Caco-2 (cell line): ENCODE measurements at regions not wholly inside any gene's neighbourhood (a gene's known extent, or its start where the extent isn't known, plus 50 kb on each side); places are given as distances from the start of the nearest gene placed in this dataset.

ENCODE experiments used
- BruUV-seq: library from RNA; stranded (reverse); fragments of 400-500 nt; replicated peaks from 2 replicates; lab custom pipeline; 2021; lab: Mats Ljungman, UMichigan
- CTCF ChIA-PET: fragments of 300-600 bp; sonication (Branson Sonifier 250); formaldehyde crosslinking; loops from one replicate; lab custom pipeline; 2022; ENCODE audit warnings: antibody characterized with exemption; lab: Charles Lee
- POLR2A ChIA-PET: fragments of 300-600 bp; sonication (Branson Sonifier 250); formaldehyde crosslinking; loops from one replicate; lab custom pipeline; 2022; ENCODE audit warnings: antibody characterized with exemption; lab: Charles Lee
- DNase-seq, 2 experiments: peaks; one replicate each; pipeline versions ENCODE4 v3.0.0 to v3.0.0-alpha.2; 2020 to 2022
- H3K27me3 ChIP-seq: replicated peaks from 2 replicates; pipeline ENCODE4 v1.6.0; 2011; ENCODE audit warnings: low read length; ENCODE audit not compliant: control insufficient read depth, insufficient read depth
- H3K36me3 ChIP-seq: 2 replicates; pipeline ENCODE4 v1.5.1; 2011; ENCODE audit warnings: low read length; ENCODE audit not compliant: control insufficient read depth, insufficient read depth
- H3K4me1 ChIP-seq: fragments of 250-450 bp; sonication (Bioruptor Pico); 2 replicates; pipeline ENCODE4 v1.5.1; 2020; ENCODE audit warnings: mild to moderate bottlenecking
- H3K4me3 ChIP-seq: 2 replicates; pipeline ENCODE4 v1.5.1; 2011; ENCODE audit warnings: low read depth, mild to moderate bottlenecking, control low read depth, low read length
- H3K9me3 ChIP-seq: fragments of 250-450 bp; sonication (Bioruptor Pico); 2 replicates; pipeline ENCODE4 v1.5.1; 2020; ENCODE audit warnings: mild to moderate bottlenecking, moderate library complexity
- H3K27ac Mint-ChIP-seq: one replicate; pipeline ENCODE4 v1.8.0; 2022; ENCODE audit warnings: mixed read lengths; ENCODE audit not compliant: unreplicated experiment
- H3K27me3 Mint-ChIP-seq: one replicate; pipeline ENCODE4 v1.8.0; 2022; ENCODE audit warnings: mixed read lengths; ENCODE audit not compliant: insufficient read depth, unreplicated experiment
- H3K36me3 Mint-ChIP-seq: one replicate; pipeline ENCODE4 v1.8.0; 2022; ENCODE audit warnings: mild to moderate bottlenecking, mixed read lengths; ENCODE audit not compliant: insufficient read depth, unreplicated experiment
- H3K4me1 Mint-ChIP-seq: one replicate; pipeline ENCODE4 v1.8.0; 2022; ENCODE audit warnings: low read depth, mixed read lengths; ENCODE audit not compliant: unreplicated experiment
- H3K4me3 Mint-ChIP-seq: one replicate; pipeline ENCODE4 v1.8.0; 2022; ENCODE audit warnings: mild to moderate bottlenecking, moderate library complexity, mixed read lengths; ENCODE audit not compliant: unreplicated experiment
- H3K9me3 Mint-ChIP-seq: one replicate; pipeline ENCODE4 v1.8.0; 2022; ENCODE audit warnings: mixed read lengths; ENCODE audit not compliant: unreplicated experiment
- CTCF ChIP-seq, 2 experiments: fragments of 200-600 bp in 1 of 2; IDR thresholded peaks; 1 replicate in 1 of 2; 2 replicates in 1 of 2; pipeline versions ENCODE4 v1.5.1 to v1.8.0; 2011 to 2022; ENCODE audit warnings: antibody characterized with exemption in 1 of 2, control low read depth in 1 of 2, inconsistent platforms in 1 of 2, low read depth in 1 of 2, low read length in 1 of 2, mild to moderate bottlenecking in 1 of 2, moderate library complexity in 1 of 2; ENCODE audit not compliant: insufficient read depth in 1 of 2, severe bottlenecking in 1 of 2, unreplicated experiment in 1 of 2
- intact Hi-C: fragments of 100-400 bp; cut with micrococcal nuclease; formaldehyde crosslinking; loops from one replicate; pipeline ENCODE4 v1.10.0; 2022; ENCODE audit not compliant: unreplicated experiment

GRCh38 chr9:84501587-84501986 is 161.0 kb upstream of the SLC28A3 start:
- Mint-ChIP-seq H3K9me3 (no peaks in the 10 kb centered on the region), H3K27ac (no peak overlapping the region), H3K4me1 (no peaks in the 10 kb centered on the region), H3K36me3 (no peaks in the 10 kb centered on the region), H3K4me3 (no peak overlapping the region), H3K27me3 (no peaks in the 10 kb centered on the region)
- intact Hi-C loops: no loop called here
- H3K9me3 ChIP-seq: no peaks in the 10 kb centered on the region
- TF ChIP-seq CTCF (IDR thresholded peaks at IDR 0.05; ENCODE audit: insufficient read depth in 1 of 2, low read depth in 1 of 2, low read length in 1 of 2, severe bottlenecking in 1 of 2, unreplicated experiment in 1 of 2): no peak
- DNase-seq: no peak
- no TSS peak for BruUV-seq
- H3K27me3 ChIP-seq: no peaks in the 10 kb centered on the region
- H3K4me1 ChIP-seq: no peaks in the 10 kb centered on the region
- H3K4me3 ChIP-seq: no peak overlapping the region
- CTCF ChIA-PET: no interaction called here
- POLR2A ChIA-PET: no interaction called here
- no peaks in the 10 kb centered on the region for H3K36me3 ChIP-seq

- BruUV-seq: no TSS peak
- Mint-ChIP-seq H3K27ac (no peak overlapping the region), H3K36me3 (no peaks in the 10 kb centered on the region), H3K4me1 (no peaks in the 10 kb centered on the region), H3K4me3 (no peak overlapping the region), H3K27me3 (no peaks in the 10 kb centered on the region), H3K9me3 (no peaks in the 10 kb centered on the region)
- ChIA-PET CTCF (no interaction called here), POLR2A (no interaction called here)
- no peaks in the 10 kb centered on the region for H3K27me3 ChIP-seq
- DNase-seq: no peak
- no peak for TF ChIP-seq CTCF (IDR thresholded peaks at IDR 0.05; ENCODE audit: insufficient read depth in 1 of 2, low read depth in 1 of 2, low read length in 1 of 2, severe bottlenecking in 1 of 2, unreplicated experiment in 1 of 2)
- intact Hi-C loops: no loop called here
- no peaks in the 10 kb centered on the region for H3K4me1 ChIP-seq
- no peaks in the 10 kb centered on the region for H3K9me3 ChIP-seq
- H3K4me3 ChIP-seq: no peak overlapping the region
- no peaks in the 10 kb centered on the region for H3K36me3 ChIP-seq
These were observed 161.5 kb upstream of the SLC28A3 start for GRCh38 chr9:84502066-84502465.

GRCh38 chr9:84504360-84504759 is 163.8 kb upstream of the SLC28A3 start:
- DNase-seq: no peak
- H3K36me3 Mint-ChIP-seq: no peaks in the 10 kb centered on the region
- Histone ChIP-seq H3K4me1 (no peaks in the 10 kb centered on the region), H3K9me3 (no peaks in the 10 kb centered on the region), H3K27me3 (no peaks in the 10 kb centered on the region), H3K4me3 (no peak overlapping the region), H3K36me3 (no peaks in the 10 kb centered on the region)
- POLR2A ChIA-PET: no interaction called here
- H3K9me3 Mint-ChIP-seq: no peaks in the 10 kb centered on the region
- CTCF ChIA-PET: no interaction called here
- intact Hi-C loops: no loop called here
- H3K27me3 Mint-ChIP-seq: no peaks in the 10 kb centered on the region
- H3K4me3 Mint-ChIP-seq: no peak overlapping the region
- no peak for TF ChIP-seq CTCF (IDR thresholded peaks at IDR 0.05; ENCODE audit: insufficient read depth in 1 of 2, low read depth in 1 of 2, low read length in 1 of 2, severe bottlenecking in 1 of 2, unreplicated experiment in 1 of 2)
- no peaks in the 10 kb centered on the region for H3K4me1 Mint-ChIP-seq
- no peak overlapping the region for H3K27ac Mint-ChIP-seq
- BruUV-seq: no TSS peak
